Breast epithelium (tissue), 4 donors: ENCODE measurements at regions not wholly inside any gene's neighbourhood (a gene's known extent, or its start where the extent isn't known, plus 50 kb on each side); places are given as distances from the start of the nearest gene placed in this dataset.

Experiments used
- DNase-seq, 2 donors: peaks; one replicate each; pipeline ENCODE4 v3.0.0-alpha.2; 2019; ENCODE audit warnings: low spot score in 2 of 2
- H3K27ac ChIP-seq, 2 donors: fragments of 200-600 bp; sonication (generic) in 1 of 2; one replicate each; pipeline ENCODE4 v1.5.1; 2016 to 2019; ENCODE audit warnings: mild to moderate bottlenecking in 1 of 2
- H3K27me3 ChIP-seq, 2 donors: fragments of 200-600 bp; sonication (generic) in 1 of 2; one replicate each; pipeline versions ENCODE4 v1.5.1 to v1.6.0; 2017 to 2019; ENCODE audit warnings: control low read depth in 1 of 2, mild to moderate bottlenecking in 1 of 2
- H3K36me3 ChIP-seq: fragments of 200-600 bp; one replicate; pipeline ENCODE4 v1.5.1; 2019
- H3K4me1 ChIP-seq, 2 donors: fragments of 200-600 bp; sonication (generic); one replicate each; pipeline ENCODE4 v1.5.1; 2016 to 2019; ENCODE audit warnings: control low read depth in 1 of 2
- H3K4me3 ChIP-seq, 3 donors: fragments of 200-600 bp; sonication (generic); 1 replicate in 2 of 3; 2 replicates in 1 of 3; pipeline ENCODE4 v1.5.1; 2016 to 2019; ENCODE audit warnings: mild to moderate bottlenecking in 3 of 3, moderate library complexity in 2 of 3
- H3K9me3 ChIP-seq, 2 donors: fragments of 200-600 bp; sonication (generic) in 1 of 2; one replicate each; pipeline ENCODE4 v1.5.1; 2016 to 2019; ENCODE audit warnings: control low read depth in 1 of 2
- CTCF ChIP-seq, 3 donors: fragments of 450-650 bp; IDR thresholded peaks; one replicate each; pipeline ENCODE4 v1.5.1; 2016 to 2017; ENCODE audit warnings: antibody characterized with exemption in 3 of 3, mild to moderate bottlenecking in 3 of 3, moderate library complexity in 3 of 3
- POLR2A ChIP-seq: fragments of 450-650 bp; IDR thresholded peaks from one replicate; pipeline ENCODE4 v1.6.1; 2016; ENCODE audit warnings: antibody characterized with exemption, mild to moderate bottlenecking, moderate library complexity
- POLR2AphosphoS5 ChIP-seq, 3 donors: sonication (generic); formaldehyde crosslinking; IDR thresholded peaks; one replicate each; pipeline ENCODE4 v1.6.1; 2017; ENCODE audit warnings: antibody characterized with exemption in 3 of 3
- intact Hi-C: fragments of 100-400 bp; cut with DNase I; formaldehyde crosslinking; loops from one replicate; pipeline ENCODE4 v1.15.1; 2023; ENCODE audit warnings: low total_unique reads

DNA sequence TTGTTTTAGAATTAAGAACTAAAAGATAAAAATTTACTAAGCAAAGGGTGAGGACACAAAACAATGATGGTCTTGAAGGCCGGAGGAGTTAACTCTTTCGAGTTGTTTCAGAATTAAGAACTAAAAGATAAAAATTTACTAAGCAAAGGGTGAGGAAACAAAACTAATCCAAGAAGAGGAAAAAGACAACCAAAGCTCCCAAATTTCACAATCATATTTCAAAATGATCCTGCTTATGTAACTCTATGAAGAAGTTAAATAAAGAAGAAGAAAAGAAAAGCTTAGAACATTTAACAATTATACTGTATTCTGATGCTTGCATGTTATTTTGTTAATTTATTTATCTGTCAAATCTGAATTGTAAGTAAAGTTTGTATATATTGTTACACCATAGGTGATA is 154.8 kb upstream of the SLIT2 start:
- no peaks in the 10 kb centered on the region for H3K4me1 ChIP-seq
- no peak for DNase-seq
- intact Hi-C loops: no loop called here
- TF ChIP-seq POLR2AphosphoS5 (IDR thresholded peaks at IDR 0.05) (no peak), POLR2A (no peak), CTCF (IDR thresholded peaks at IDR 0.05) (no peak)
- no peaks in the 10 kb centered on the region for H3K27me3 ChIP-seq
- H3K27ac ChIP-seq: no peak overlapping the region
- H3K4me3 ChIP-seq: no peak overlapping the region
- H3K36me3 ChIP-seq: no peaks in the 10 kb centered on the region
- H3K9me3 ChIP-seq: no peaks in the 10 kb centered on the region

DNA sequence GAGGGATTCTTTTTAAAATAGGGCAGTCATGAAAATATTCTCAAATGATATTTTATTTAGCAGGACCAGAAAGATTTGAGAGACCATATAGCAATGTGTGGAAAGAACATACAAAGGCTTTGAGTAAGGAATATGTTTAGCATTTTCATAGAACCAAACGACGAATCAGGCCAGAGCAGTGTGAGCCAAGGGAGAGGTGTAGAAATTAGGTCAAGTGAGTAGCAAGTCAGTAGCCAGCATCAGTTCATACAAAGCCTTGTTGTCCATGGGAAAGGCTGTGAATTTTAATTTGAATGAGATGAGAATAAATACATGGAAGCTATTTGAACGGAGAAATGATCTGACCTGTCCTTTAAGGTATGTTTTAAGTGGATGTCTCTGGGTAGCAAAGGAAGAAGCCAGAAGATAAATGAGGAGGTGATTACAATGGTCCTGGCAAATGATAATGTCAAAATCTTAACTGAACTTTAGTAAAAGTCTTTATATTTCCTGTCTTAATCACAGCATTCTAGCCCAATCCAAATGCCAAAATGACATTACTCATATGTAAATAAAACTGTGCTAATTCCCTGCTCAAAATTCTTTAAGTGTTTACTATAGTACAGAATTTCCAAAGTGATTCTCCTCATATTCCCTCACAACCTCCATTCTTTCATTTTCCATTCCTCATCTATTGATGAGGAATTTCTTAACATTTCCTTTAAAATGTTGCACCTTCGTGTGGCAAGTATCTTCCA is 155.7 kb upstream of the SLIT2 start:
- no peak overlapping the region for H3K4me3 ChIP-seq
- H3K36me3 ChIP-seq: no peaks in the 10 kb centered on the region
- no peaks in the 10 kb centered on the region for H3K4me1 ChIP-seq
- intact Hi-C loops: no loop called here
- no peaks in the 10 kb centered on the region for H3K9me3 ChIP-seq
- no peaks in the 10 kb centered on the region for H3K27me3 ChIP-seq
- TF ChIP-seq POLR2AphosphoS5 (IDR thresholded peaks at IDR 0.05): no peak
- TF ChIP-seq CTCF (IDR thresholded peaks at IDR 0.05): no peak
- TF ChIP-seq POLR2A: no peak
- no peak for DNase-seq
- H3K27ac ChIP-seq: no peak overlapping the region

DNA sequence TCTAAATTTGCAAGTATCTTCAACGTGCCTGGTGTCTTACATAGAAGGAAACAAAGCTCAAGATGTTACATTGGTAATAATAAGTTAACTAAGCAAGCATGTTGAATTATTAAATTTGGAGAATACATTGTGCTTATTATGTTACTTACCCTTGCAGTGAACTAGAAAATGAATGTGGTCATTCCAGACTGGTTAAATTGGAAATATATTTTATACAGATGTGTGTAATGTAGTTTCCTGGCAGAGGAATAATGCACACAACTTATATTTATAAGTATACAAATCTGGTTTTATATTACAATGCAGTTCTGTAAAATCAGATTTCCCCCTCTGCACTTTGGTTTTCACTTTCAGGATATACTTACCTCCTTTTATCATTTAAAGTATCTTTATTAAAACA is 159.9 kb upstream of the SLIT2 start:
- Histone ChIP-seq H3K36me3 (no peaks in the 10 kb centered on the region), H3K9me3 (no peaks in the 10 kb centered on the region), H3K4me1 (no peaks in the 10 kb centered on the region), H3K4me3 (no peak overlapping the region), H3K27me3 (no peaks in the 10 kb centered on the region), H3K27ac (no peak overlapping the region)
- DNase-seq: no peak
- intact Hi-C loops: no loop called here
- TF ChIP-seq CTCF (IDR thresholded peaks at IDR 0.05) (no peak), POLR2AphosphoS5 (IDR thresholded peaks at IDR 0.05) (no peak), POLR2A (no peak)

- TF ChIP-seq CTCF (IDR thresholded peaks at IDR 0.05) (no peak), POLR2A (no peak), POLR2AphosphoS5 (IDR thresholded peaks at IDR 0.05) (no peak)
- H3K27ac ChIP-seq: no peak overlapping the region
- no peak overlapping the region for H3K4me3 ChIP-seq
Observed at GRCh38 chr4:20087522-20087911, 164.2 kb upstream of the SLIT2 start.

GRCh38 chr4:20086799-20087521 is 164.7 kb upstream of the SLIT2 start:
- intact Hi-C loops: no loop called here
- H3K27ac ChIP-seq: peak overlapping the region in 1 of 2 donors; percentile 12
- DNase-seq: no peak

More at GRCh38 chr4:20087522-20087911, 164.2 kb upstream of the SLIT2 start:
- H3K36me3 ChIP-seq: no peaks in the 10 kb centered on the region
- no peak for DNase-seq
- H3K27me3 ChIP-seq: no peaks in the 10 kb centered on the region
- no peaks in the 10 kb centered on the region for H3K4me1 ChIP-seq
- no peaks in the 10 kb centered on the region for H3K9me3 ChIP-seq
- intact Hi-C loops: no loop called here

More at GRCh38 chr4:20086799-20087521, 164.7 kb upstream of the SLIT2 start:
- TF ChIP-seq CTCF (IDR thresholded peaks at IDR 0.05) (no peak), POLR2AphosphoS5 (IDR thresholded peaks at IDR 0.05) (no peak), POLR2A (no peak)
- H3K9me3 ChIP-seq: no peaks in the 10 kb centered on the region
- no peaks in the 10 kb centered on the region for H3K36me3 ChIP-seq
- H3K27me3 ChIP-seq: no peaks in the 10 kb centered on the region
- no peak overlapping the region for H3K4me3 ChIP-seq
- no peaks in the 10 kb centered on the region for H3K4me1 ChIP-seq
